ENCODE measurements at regions not wholly inside any gene's neighbourhood (a gene's known extent, or its start where the extent isn't known, plus 50 kb on each side); places are given as distances from the start of the nearest gene placed in this dataset.

- FAIRE-seq (no peak), DNase-seq (ENCODE audit: insufficient read length, low spot score) (no peak)
- no peak for TF ChIP-seq TAF1 (IDR thresholded peaks at IDR 0.05; ENCODE audit: low read depth, low read length)
- TF ChIP-seq POU2F2 (IDR thresholded peaks at IDR 0.05; ENCODE audit: low read depth, low read length): no peak
- TF ChIP-seq POLR2AphosphoS5 (IDR thresholded peaks at IDR 0.05; ENCODE audit: low read depth, low read length): no peak
- TF ChIP-seq PAX5 (IDR thresholded peaks at IDR 0.05; ENCODE audit: insufficient read depth, low read length, severe bottlenecking): no peak
- no peak for TF ChIP-seq POLR2A (IDR thresholded peaks at IDR 0.05; ENCODE audit: low read depth, low read length)
- no peak for TF ChIP-seq SPI1 (IDR thresholded peaks at IDR 0.05; ENCODE audit: low read depth, low read length)
Measured at GRCh38 chr2:12861344-12861930, 144.7 kb downstream of the TRIB2 start.

DNA sequence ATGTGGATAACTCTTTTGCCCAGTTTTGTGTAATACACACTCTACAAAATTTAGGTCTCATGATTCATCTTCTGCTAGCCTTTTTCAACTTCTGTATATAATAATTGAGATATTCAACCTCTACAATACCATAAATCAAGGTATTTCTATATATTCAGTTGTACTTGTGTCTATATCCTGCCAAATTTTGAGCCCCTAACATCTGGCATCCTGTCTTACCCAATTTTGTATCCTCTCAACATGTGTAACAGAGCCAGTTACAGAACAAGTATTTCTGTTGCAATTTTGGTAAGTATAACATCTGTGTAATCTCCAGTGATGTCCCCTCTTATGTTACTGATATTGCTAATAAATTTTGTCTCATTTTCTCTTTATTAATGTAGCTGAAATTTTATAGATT is 145.8 kb downstream of the TRIB2 start:
- FAIRE-seq: no peak
- TF ChIP-seq TAF1 (IDR thresholded peaks at IDR 0.05; ENCODE audit: low read depth, low read length): no peak
- TF ChIP-seq POLR2AphosphoS5 (IDR thresholded peaks at IDR 0.05; ENCODE audit: low read depth, low read length): no peak
- no peak for TF ChIP-seq POU2F2 (IDR thresholded peaks at IDR 0.05; ENCODE audit: low read depth, low read length)
- no peak for TF ChIP-seq PAX5 (IDR thresholded peaks at IDR 0.05; ENCODE audit: insufficient read depth, low read length, severe bottlenecking)
- TF ChIP-seq POLR2A (IDR thresholded peaks at IDR 0.05; ENCODE audit: low read depth, low read length): no peak
- no peak for TF ChIP-seq SPI1 (IDR thresholded peaks at IDR 0.05; ENCODE audit: low read depth, low read length)
- DNase-seq (ENCODE audit: insufficient read length, low spot score): no peak

- DNase-seq (ENCODE audit: insufficient read length, low spot score) (no peak), FAIRE-seq (no peak)
- TF ChIP-seq POLR2AphosphoS5 (IDR thresholded peaks at IDR 0.05; ENCODE audit: low read depth, low read length) (no peak), PAX5 (IDR thresholded peaks at IDR 0.05; ENCODE audit: insufficient read depth, low read length, severe bottlenecking) (no peak), POLR2A (IDR thresholded peaks at IDR 0.05; ENCODE audit: low read depth, low read length) (no peak), POU2F2 (IDR thresholded peaks at IDR 0.05; ENCODE audit: low read depth, low read length) (no peak)
Measured at GRCh38 chr2:12863937-12864336, 147.2 kb downstream of the TRIB2 start.

- TF ChIP-seq PAX5 (IDR thresholded peaks at IDR 0.05; ENCODE audit: insufficient read depth, low read length, severe bottlenecking) (no peak), SPI1 (IDR thresholded peaks at IDR 0.05; ENCODE audit: low read depth, low read length) (no peak), POLR2A (IDR thresholded peaks at IDR 0.05; ENCODE audit: low read depth, low read length) (no peak), POLR2AphosphoS5 (IDR thresholded peaks at IDR 0.05; ENCODE audit: low read depth, low read length) (no peak), POU2F2 (IDR thresholded peaks at IDR 0.05; ENCODE audit: low read depth, low read length) (no peak), TAF1 (IDR thresholded peaks at IDR 0.05; ENCODE audit: low read depth, low read length) (no peak)
- no peak for DNase-seq (ENCODE audit: insufficient read length, low spot score)
- no peak for FAIRE-seq
Measured at GRCh38 chr2:12867631-12868287, 151.0 kb downstream of the TRIB2 start.

DNA sequence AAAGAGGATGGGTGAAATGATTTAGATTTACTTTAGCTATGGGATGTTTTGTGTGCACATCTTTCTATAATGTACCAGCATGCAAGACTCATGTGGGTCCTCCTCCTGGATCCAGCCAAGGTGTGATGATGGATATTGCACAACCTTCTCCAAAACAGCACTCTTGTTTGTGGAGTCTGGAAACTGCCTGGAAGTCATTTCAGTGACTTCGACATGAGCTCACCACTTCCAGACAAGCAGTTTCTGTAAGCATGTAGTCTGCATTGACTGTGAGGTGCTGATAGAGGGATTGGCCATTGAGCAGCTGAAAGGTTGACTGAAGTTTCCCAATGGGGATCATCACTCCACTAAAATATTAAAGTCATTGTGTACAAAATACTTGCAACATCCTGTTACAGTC is 154.0 kb downstream of the TRIB2 start:
- no peak for FAIRE-seq
- no peak for TF ChIP-seq PAX5 (IDR thresholded peaks at IDR 0.05; ENCODE audit: insufficient read depth, low read length, severe bottlenecking)
- no peak for TF ChIP-seq POLR2A (IDR thresholded peaks at IDR 0.05; ENCODE audit: low read depth, low read length)
- no peak for TF ChIP-seq TAF1 (IDR thresholded peaks at IDR 0.05; ENCODE audit: low read depth, low read length)
- no peak for TF ChIP-seq POLR2AphosphoS5 (IDR thresholded peaks at IDR 0.05; ENCODE audit: low read depth, low read length)
- TF ChIP-seq SPI1 (IDR thresholded peaks at IDR 0.05; ENCODE audit: low read depth, low read length): no peak
- no peak for TF ChIP-seq POU2F2 (IDR thresholded peaks at IDR 0.05; ENCODE audit: low read depth, low read length)
- DNase-seq (ENCODE audit: insufficient read length, low spot score): no peak

DNA sequence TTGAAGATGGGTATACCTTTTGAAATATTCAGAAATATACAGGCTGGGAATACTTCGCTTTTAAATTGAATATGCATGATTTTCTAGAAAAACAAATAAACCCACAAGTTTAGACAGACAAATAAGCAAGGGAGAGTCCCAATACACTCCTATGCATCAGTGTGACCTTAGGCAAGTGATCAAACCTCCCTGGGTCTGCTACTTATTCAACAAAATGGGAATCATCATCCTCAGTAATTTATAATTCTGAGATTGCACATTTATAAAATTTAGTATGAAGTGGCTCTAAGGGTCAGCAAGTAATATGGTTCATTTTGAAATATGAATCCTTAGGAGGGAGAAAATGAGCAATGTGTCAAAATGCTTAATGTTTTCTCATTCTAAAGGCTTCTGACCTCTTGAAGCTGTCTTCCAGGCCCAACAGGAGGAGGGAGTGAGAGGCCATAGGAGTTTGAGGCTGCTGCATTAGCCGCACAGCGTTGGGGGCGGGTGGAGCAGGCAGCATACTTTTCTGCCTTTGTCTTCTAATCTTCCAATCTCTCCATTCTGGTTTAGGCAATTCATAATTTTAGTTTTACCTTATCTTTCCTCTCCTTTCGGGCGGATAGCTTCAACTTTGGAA is 155.1 kb downstream of the TRIB2 start:
- DNase-seq (ENCODE audit: insufficient read length, low spot score): no peak
- TF ChIP-seq POU2F2 (IDR thresholded peaks at IDR 0.05; ENCODE audit: low read depth, low read length): no peak
- no peak for TF ChIP-seq TAF1 (IDR thresholded peaks at IDR 0.05; ENCODE audit: low read depth, low read length)
- TF ChIP-seq POLR2AphosphoS5 (IDR thresholded peaks at IDR 0.05; ENCODE audit: low read depth, low read length): no peak
- TF ChIP-seq SPI1 (IDR thresholded peaks at IDR 0.05; ENCODE audit: low read depth, low read length): no peak
- TF ChIP-seq POLR2A (IDR thresholded peaks at IDR 0.05; ENCODE audit: low read depth, low read length): no peak
- TF ChIP-seq PAX5 (IDR thresholded peaks at IDR 0.05; ENCODE audit: insufficient read depth, low read length, severe bottlenecking): no peak
- no peak for FAIRE-seq

GRCh38 chr2:12877761-12878160 is 161.0 kb downstream of the TRIB2 start:
- DNase-seq (ENCODE audit: insufficient read length, low spot score) (no peak), FAIRE-seq (no peak)
- no peak for TF ChIP-seq SPI1 (IDR thresholded peaks at IDR 0.05; ENCODE audit: low read depth, low read length)
- no peak for TF ChIP-seq POU2F2 (IDR thresholded peaks at IDR 0.05; ENCODE audit: low read depth, low read length)
- TF ChIP-seq TAF1 (IDR thresholded peaks at IDR 0.05; ENCODE audit: low read depth, low read length): no peak
- no peak for TF ChIP-seq POLR2A (IDR thresholded peaks at IDR 0.05; ENCODE audit: low read depth, low read length)
- TF ChIP-seq POLR2AphosphoS5 (IDR thresholded peaks at IDR 0.05; ENCODE audit: low read depth, low read length): no peak
- no peak for TF ChIP-seq PAX5 (IDR thresholded peaks at IDR 0.05; ENCODE audit: insufficient read depth, low read length, severe bottlenecking)

DNA sequence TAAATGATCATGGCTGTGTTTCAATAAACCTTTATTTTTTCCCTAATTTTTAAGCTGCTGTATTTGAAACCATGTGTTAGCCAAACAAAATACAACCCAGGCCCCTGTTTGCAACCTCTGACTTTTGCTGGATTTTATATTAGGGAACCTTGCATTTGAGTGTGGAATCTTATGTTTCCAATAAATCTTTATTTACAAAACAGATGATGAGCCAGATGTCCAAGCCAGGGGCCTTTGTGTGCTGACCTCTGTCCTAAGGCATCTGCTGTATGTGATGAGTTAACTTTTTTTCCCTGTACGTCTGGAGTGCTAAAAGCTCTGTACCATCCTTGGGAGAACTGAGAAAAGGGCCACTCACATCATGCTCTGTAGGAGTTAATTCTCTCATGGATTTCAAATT is 162.9 kb downstream of the TRIB2 start:
- DNase-seq (ENCODE audit: insufficient read length, low spot score) (no peak), FAIRE-seq (no peak)
- TF ChIP-seq SPI1 (IDR thresholded peaks at IDR 0.05; ENCODE audit: low read depth, low read length): no peak
- TF ChIP-seq TAF1 (IDR thresholded peaks at IDR 0.05; ENCODE audit: low read depth, low read length): no peak
- TF ChIP-seq PAX5 (IDR thresholded peaks at IDR 0.05; ENCODE audit: insufficient read depth, low read length, severe bottlenecking): no peak
- TF ChIP-seq POLR2AphosphoS5 (IDR thresholded peaks at IDR 0.05; ENCODE audit: low read depth, low read length): no peak
- no peak for TF ChIP-seq POLR2A (IDR thresholded peaks at IDR 0.05; ENCODE audit: low read depth, low read length)
- TF ChIP-seq POU2F2 (IDR thresholded peaks at IDR 0.05; ENCODE audit: low read depth, low read length): no peak

GRCh38 chr2:12881952-12882351 is 165.2 kb downstream of the TRIB2 start:
- DNase-seq (ENCODE audit: insufficient read length, low spot score) (no peak), FAIRE-seq (no peak)
- TF ChIP-seq TAF1 (IDR thresholded peaks at IDR 0.05; ENCODE audit: low read depth, low read length): no peak
- TF ChIP-seq SPI1 (IDR thresholded peaks at IDR 0.05; ENCODE audit: low read depth, low read length): no peak
- no peak for TF ChIP-seq POLR2A (IDR thresholded peaks at IDR 0.05; ENCODE audit: low read depth, low read length)
- no peak for TF ChIP-seq POU2F2 (IDR thresholded peaks at IDR 0.05; ENCODE audit: low read depth, low read length)
